Gastrocnemius medialis (tissue), 4 donors: ENCODE measurements at regions not wholly inside any gene's neighbourhood (a gene's known extent, or its start where the extent isn't known, plus 50 kb on each side); places are given as distances from the start of the nearest gene placed in this dataset.

Experiments used
- CTCF ChIP-seq, 5 experiments: fragments of 450-650 bp in 3 of 5; fragments of 200-600 bp in 2 of 5; sonication (generic) in 2 of 5; IDR thresholded peaks in 4 of 5; conservative IDR thresholded peaks in 1 of 5; 1 replicate in 4 of 5; 2 replicates in 1 of 5; pipeline ENCODE4 v1.5.1; 2016 to 2019; ENCODE audit warnings: antibody characterized with exemption in 5 of 5, mild to moderate bottlenecking in 3 of 5, moderate library complexity in 3 of 5
- POLR2A ChIP-seq, 2 donors: fragments of 450-650 bp; IDR thresholded peaks; one replicate each; pipeline ENCODE4 v1.6.1; 2017; ENCODE audit warnings: antibody characterized with exemption in 2 of 2, mild to moderate bottlenecking in 2 of 2, moderate library complexity in 2 of 2

- TF ChIP-seq CTCF (IDR thresholded peaks at IDR 0.05 in 4 of 5, conservative IDR thresholded peaks at IDR 0.05 in 1 of 5) = no peak
- no peak for TF ChIP-seq POLR2A (IDR thresholded peaks at IDR 0.05)
These were observed 421.2 kb downstream of the TMEM121 start for GRCh38 chr14:105947599-105947998.
